RWPE1 (cell line): ENCODE measurements at regions not wholly inside any gene's neighbourhood (a gene's known extent, or its start where the extent isn't known, plus 50 kb on each side); places are given as distances from the start of the nearest gene placed in this dataset.

ENCODE experiments used
- CTCF ChIA-PET: fragments of 350-600 bp; sonication (Branson Sonifier 250); formaldehyde crosslinking; extraction: SDS; loops from one replicate; lab custom pipeline; 2021; lab: Yijun Ruan, JAX
- POLR2A ChIA-PET: fragments of 400-600 bp; formaldehyde crosslinking; extraction: SDS; loops from one replicate; lab custom pipeline; 2020; ENCODE audit warnings: antibody characterized with exemption; ENCODE audit not compliant: low non-redundant PET; lab: Yijun Ruan, JAX
- DNase-seq: peaks from one replicate; pipeline ENCODE4 v3.0.0; 2012; ENCODE audit warnings: low spot score
- H3K27ac ChIP-seq: fragments of 450-650 bp; 2 replicates; pipeline ENCODE4 v1.5.1; 2017
- CTCF ChIP-seq: fragments of 450-650 bp; conservative IDR thresholded peaks from 2 replicates; pipeline ENCODE4 v1.5.1; 2017; ENCODE audit warnings: low read depth, mild to moderate bottlenecking

GRCh38 chr2:67798541-67799160, 264.2 kb downstream of the C1D start:
- no peak overlapping the region for H3K27ac ChIP-seq
- DNase-seq, result no peak
- TF ChIP-seq CTCF, result no peak
- CTCF ChIA-PET, result no interaction called here
- POLR2A ChIA-PET, result no interaction called here

- no peak for TF ChIP-seq CTCF
- DNase-seq, result no peak
- H3K27ac ChIP-seq, result no peak overlapping the region
- ChIA-PET CTCF (no interaction called here), POLR2A (no interaction called here)
Observed at GRCh38 chr2:67799886-67800285, 262.9 kb downstream of the C1D start.

- DNase-seq, result no peak
- ChIA-PET POLR2A (no interaction called here), CTCF (interaction anchor here (0.6 kb wide), 1 partner anchor 287 kb away, joined by 3 read pairs; no protein-coding TSS in a partner anchor)
- no peak for TF ChIP-seq CTCF
- no peak overlapping the region for H3K27ac ChIP-seq
Observed at GRCh38 chr2:67802291-67802690, 260.5 kb downstream of the C1D start.

GRCh38 chr2:67802824-67803223, 260.0 kb downstream of the C1D start:
- ChIA-PET POLR2A (no interaction called here), CTCF (interaction anchor here (0.6 kb wide), 1 partner anchor 288 kb away, joined by 3 read pairs; no protein-coding TSS in a partner anchor)
- TF ChIP-seq CTCF, result no peak
- no peak overlapping the region for H3K27ac ChIP-seq
- DNase-seq, result no peak

- CTCF ChIA-PET, result no interaction called here
- no peak for TF ChIP-seq CTCF
- H3K27ac ChIP-seq, result no peak overlapping the region
- POLR2A ChIA-PET, result no interaction called here
- no peak for DNase-seq
Observed at GRCh38 chr2:67806816-67807215, 256.0 kb downstream of the C1D start.

- no peak for TF ChIP-seq CTCF
- ChIA-PET CTCF (interaction anchor here (0.6 kb wide), 1 partner anchor 1312 kb away, joined by 3 read pairs; no protein-coding TSS in a partner anchor), POLR2A (no interaction called here)
- no peak for DNase-seq
- H3K27ac ChIP-seq, result no peak overlapping the region
Observed at GRCh38 chr2:67808112-67808511, 254.7 kb downstream of the C1D start.
